Body of pancreas (tissue), 4 donors: ENCODE measurements at regions not wholly inside any gene's neighbourhood (a gene's known extent, or its start where the extent isn't known, plus 50 kb on each side); places are given as distances from the start of the nearest gene placed in this dataset.
A peak's percentile ranks its signal among the peaks of the same experiment; 100 is the strongest.

Experiments
- ATAC-seq: fragments of 150-250 bp; one replicate; pipeline ENCODE4 v1.9.1; 2016
- DNase-seq, 4 donors: peaks; one replicate each; pipeline ENCODE4 v3.0.0-alpha.2; 2019
- H3K27ac ChIP-seq, 4 donors: fragments of 200-600 bp; sonication (generic); 1 replicate in 3 of 4; 2 replicates in 1 of 4; pipeline versions ENCODE4 v1.5.1 to v1.6.1; 2016 to 2019; ENCODE audit warnings: mild to moderate bottlenecking in 1 of 4, mixed read lengths in 1 of 4, moderate library complexity in 1 of 4
- H3K27me3 ChIP-seq, 2 donors: fragments of 200-600 bp; sonication (generic); one replicate each; pipeline ENCODE4 v1.6.0; 2016; ENCODE audit warnings: mild to moderate bottlenecking in 1 of 2
- H3K36me3 ChIP-seq, 2 donors: fragments of 200-600 bp; sonication (generic); replicated peaks in 1 of 2; 2 replicates each; pipeline ENCODE4 v1.5.1; 2016; ENCODE audit warnings: low read depth in 2 of 2; ENCODE audit not compliant: insufficient read depth in 1 of 2
- H3K4me1 ChIP-seq: fragments of 200-600 bp; sonication (generic); one replicate; pipeline ENCODE4 v1.6.0; 2016
- H3K4me3 ChIP-seq, 2 donors: fragments of 200-600 bp; sonication (generic); 1 replicate in 1 of 2; 2 replicates in 1 of 2; pipeline ENCODE4 v1.5.1; 2016 to 2019
- H3K9me3 ChIP-seq, 3 donors: fragments of 200-600 bp; sonication (generic); 1 replicate in 2 of 3; 2 replicates in 1 of 3; pipeline ENCODE4 v1.5.1; 2016
- CTCF ChIP-seq, 7 experiments: fragments of 450-650 bp in 4 of 7; fragments of 200-600 bp in 3 of 7; sonication (generic) in 3 of 7; IDR thresholded peaks; one replicate each; pipeline ENCODE4 v1.5.1; 2016 to 2019; ENCODE audit warnings: antibody characterized with exemption in 7 of 7
- POLR2A ChIP-seq, 3 donors: fragments of 450-650 bp; IDR thresholded peaks; one replicate each; pipeline ENCODE4 v1.6.1; 2016; ENCODE audit warnings: antibody characterized with exemption in 3 of 3, mild to moderate bottlenecking in 2 of 3
- WGBS, 2 donors: methylation state at CpG; one replicate each; pipeline ENCODE4 v1.1.5; 2017; 5-methylcytosine and 5-hydroxymethylcytosine counted together
- intact Hi-C: fragments of 100-400 bp; cut with DNase I; formaldehyde crosslinking; loops from one replicate; pipeline ENCODE4 v1.15.1; 2023

- Histone ChIP-seq H3K4me3 (no peak overlapping the region), H3K9me3 (no peaks in the 10 kb centered on the region), H3K27me3 (no peaks in the 10 kb centered on the region), H3K36me3 (no peaks in the 10 kb centered on the region), H3K4me1 (no peaks in the 10 kb centered on the region), H3K27ac (no peak overlapping the region)
- intact Hi-C loops: no loop called here
- TF ChIP-seq POLR2A (IDR thresholded peaks at IDR 0.05) (no peak), CTCF (IDR thresholded peaks at IDR 0.05) (no peak)
- ATAC-seq (no peak), DNase-seq (no peak)
- 52 to 68% methylated on average over 1 of the region's 1 CpG for WGBS, 2 donors
These were observed 103.8 kb downstream of the NR1D2 start for GRCh38 chr3:24048843-24049242.

GRCh38 chr3:24052446-24052845 is 107.4 kb downstream of the NR1D2 start:
- no peak overlapping the region for H3K4me3 ChIP-seq
- ATAC-seq (no peak), DNase-seq (no peak)
- intact Hi-C loops: no loop called here
- TF ChIP-seq POLR2A (IDR thresholded peaks at IDR 0.05) (no peak), CTCF (IDR thresholded peaks at IDR 0.05) (no peak)
- H3K4me1 ChIP-seq: no peaks in the 10 kb centered on the region
- H3K27me3 ChIP-seq: no peaks in the 10 kb centered on the region
- H3K36me3 ChIP-seq: no peaks in the 10 kb centered on the region
- no peaks in the 10 kb centered on the region for H3K9me3 ChIP-seq
- no peak overlapping the region for H3K27ac ChIP-seq

GRCh38 chr3:24058940-24059705 is 114.0 kb downstream of the NR1D2 start:
- no peak for DNase-seq
- ATAC-seq: no peak
- H3K4me1 ChIP-seq: no peaks in the 10 kb centered on the region
- no peaks in the 10 kb centered on the region for H3K36me3 ChIP-seq
- H3K27ac ChIP-seq: no peak overlapping the region
- WGBS, 2 donors: 81 to 90% methylated on average over 2 of the region's 2 CpGs
- no peak overlapping the region for H3K4me3 ChIP-seq
- TF ChIP-seq POLR2A (IDR thresholded peaks at IDR 0.05): no peak
- no peak for TF ChIP-seq CTCF (IDR thresholded peaks at IDR 0.05)
- H3K9me3 ChIP-seq: no peaks in the 10 kb centered on the region
- intact Hi-C loops: no loop called here
- H3K27me3 ChIP-seq: no peaks in the 10 kb centered on the region

- Histone ChIP-seq H3K4me1 (no peaks in the 10 kb centered on the region), H3K9me3 (no peaks in the 10 kb centered on the region), H3K36me3 (no peaks in the 10 kb centered on the region), H3K27ac (no peak overlapping the region), H3K27me3 (no peaks in the 10 kb centered on the region), H3K4me3 (no peak overlapping the region)
- DNase-seq: peak in 1 of 4 donors; percentile 3
- intact Hi-C loops: no loop called here
- ATAC-seq: no peak
- TF ChIP-seq CTCF (IDR thresholded peaks at IDR 0.05): no peak
- no peak for TF ChIP-seq POLR2A (IDR thresholded peaks at IDR 0.05)
- 54 to 57% methylated on average over 3 of the region's 3 CpGs for WGBS, 2 donors
These were observed 115.0 kb downstream of the NR1D2 start for GRCh38 chr3:24060055-24060454.

GRCh38 chr3:24062916-24063315 is 117.8 kb downstream of the NR1D2 start:
- intact Hi-C loops: no loop called here
- H3K27ac ChIP-seq: no peak overlapping the region
- no peaks in the 10 kb centered on the region for H3K36me3 ChIP-seq
- DNase-seq: no peak
- H3K4me1 ChIP-seq: no peaks in the 10 kb centered on the region
- no peak for TF ChIP-seq POLR2A (IDR thresholded peaks at IDR 0.05)
- TF ChIP-seq CTCF (IDR thresholded peaks at IDR 0.05): no peak
- WGBS, 2 donors: 47 to 60% methylated on average over 3 of the region's 3 CpGs
- no peak for ATAC-seq
- no peak overlapping the region for H3K4me3 ChIP-seq
- no peaks in the 10 kb centered on the region for H3K9me3 ChIP-seq
- no peaks in the 10 kb centered on the region for H3K27me3 ChIP-seq
